ENCODE measurements at regions not wholly inside any gene's neighbourhood (a gene's known extent, or its start where the extent isn't known, plus 50 kb on each side); places are given as distances from the start of the nearest gene placed in this dataset.

GRCh38 chr6:104537180-104537579, 322.5 kb downstream of the HACE1 start:
- Histone ChIP-seq H3K9me1 (ENCODE audit: control insufficient read depth, insufficient read depth, low read length) (no peaks in the 10 kb centered on the region), H3K4me1 (replicated peaks in 1 of 2; ENCODE audit: control insufficient read depth in 2 of 2, insufficient read depth in 2 of 2, low read length in 2 of 2) (no peaks in the 10 kb centered on the region), H3K9me3 (replicated peaks; ENCODE audit: control insufficient read depth, insufficient read depth, low read depth, low read length) (no peaks in the 10 kb centered on the region), H3K79me2 (ENCODE audit: control insufficient read depth, insufficient read depth, low read length) (no peaks in the 10 kb centered on the region), H3K4me2 (ENCODE audit: insufficient read depth, low read length) (no peak overlapping the region), H3K27ac (ENCODE audit: extremely low read depth, low read depth, low read length) (no peak overlapping the region), H4K20me1 (replicated peaks; ENCODE audit: control insufficient read depth, insufficient read depth, low read length) (no peaks in the 10 kb centered on the region), H2AFZ (ENCODE audit: low read depth, low read length) (no peak overlapping the region), H3K36me3 (ENCODE audit: control insufficient read depth, insufficient read depth, low read length) (no peaks in the 10 kb centered on the region), H3K27me3 (ENCODE audit: control insufficient read depth in 2 of 2, insufficient read depth in 2 of 2, low read length in 2 of 2) (no peaks in the 10 kb centered on the region; a peak in 1 of 5 replicates), H3K4me3 (no peak overlapping the region), H3K9ac (ENCODE audit: insufficient read depth in 1 of 2, low read depth in 2 of 2, low read length in 2 of 2) (no peak overlapping the region)
- DNase-seq (ENCODE audit: extremely low read depth in 1 of 4, low spot score in 3 of 4) (no peak), FAIRE-seq (no peak), ATAC-seq (no peak)
- ChIA-PET POLR2A (no interaction called here), CTCF (ENCODE audit: low intra/inter-chr PET ratio) (interaction anchor here (1.4 kb wide), 1 partner anchor 12 kb away, joined by 3 read pairs; no protein-coding TSS in a partner anchor)
- in situ Hi-C loops (cut with MboI) = no loop called here
- 0% methylated on average over 1 of the region's 1 CpG for WGBS (ENCODE audit: insufficient coverage, low coverage, missing lambda C conversion rate)
- intact Hi-C loops (cut with micrococcal nuclease) = no loop called here
- BruUV-seq (replicated peaks) = no TSS peak
- TF ChIP-seq BRF2 (IDR thresholded peaks at IDR 0.05; ENCODE audit: borderline replicate concordance, insufficient read depth, insufficient read length) (no peak), ATF3 (IDR thresholded peaks at IDR 0.05) (no peak), ATF3 (CRISPR knock-in tag; conservative IDR thresholded peaks at IDR 0.05) (no peak), TBP (optimal IDR thresholded peaks at IDR 0.05; ENCODE audit: low read depth, low read length) (no peak), NR4A1 (CRISPR knock-in tag; IDR thresholded peaks at IDR 0.05) (no peak), NR4A1 (tag; IDR thresholded peaks at IDR 0.05) (no peak), KLF10 (CRISPR knock-in tag; IDR thresholded peaks at IDR 0.05) (no peak), ZKSCAN1 (IDR thresholded peaks at IDR 0.05; ENCODE audit: low read depth, low read length) (no peak), STAG1 (CRISPR knock-in tag; IDR thresholded peaks at IDR 0.05; ENCODE audit: borderline replicate concordance) (no peak), GTF2A2 (tag; IDR thresholded peaks at IDR 0.05) (no peak), NFE2 (IDR thresholded peaks at IDR 0.05; ENCODE audit: low read depth) (no peak), PHF21A (IDR thresholded peaks at IDR 0.05; ENCODE audit: borderline replicate concordance, low read depth) (no peak)
- TF ChIP-seq, protein P1, sequence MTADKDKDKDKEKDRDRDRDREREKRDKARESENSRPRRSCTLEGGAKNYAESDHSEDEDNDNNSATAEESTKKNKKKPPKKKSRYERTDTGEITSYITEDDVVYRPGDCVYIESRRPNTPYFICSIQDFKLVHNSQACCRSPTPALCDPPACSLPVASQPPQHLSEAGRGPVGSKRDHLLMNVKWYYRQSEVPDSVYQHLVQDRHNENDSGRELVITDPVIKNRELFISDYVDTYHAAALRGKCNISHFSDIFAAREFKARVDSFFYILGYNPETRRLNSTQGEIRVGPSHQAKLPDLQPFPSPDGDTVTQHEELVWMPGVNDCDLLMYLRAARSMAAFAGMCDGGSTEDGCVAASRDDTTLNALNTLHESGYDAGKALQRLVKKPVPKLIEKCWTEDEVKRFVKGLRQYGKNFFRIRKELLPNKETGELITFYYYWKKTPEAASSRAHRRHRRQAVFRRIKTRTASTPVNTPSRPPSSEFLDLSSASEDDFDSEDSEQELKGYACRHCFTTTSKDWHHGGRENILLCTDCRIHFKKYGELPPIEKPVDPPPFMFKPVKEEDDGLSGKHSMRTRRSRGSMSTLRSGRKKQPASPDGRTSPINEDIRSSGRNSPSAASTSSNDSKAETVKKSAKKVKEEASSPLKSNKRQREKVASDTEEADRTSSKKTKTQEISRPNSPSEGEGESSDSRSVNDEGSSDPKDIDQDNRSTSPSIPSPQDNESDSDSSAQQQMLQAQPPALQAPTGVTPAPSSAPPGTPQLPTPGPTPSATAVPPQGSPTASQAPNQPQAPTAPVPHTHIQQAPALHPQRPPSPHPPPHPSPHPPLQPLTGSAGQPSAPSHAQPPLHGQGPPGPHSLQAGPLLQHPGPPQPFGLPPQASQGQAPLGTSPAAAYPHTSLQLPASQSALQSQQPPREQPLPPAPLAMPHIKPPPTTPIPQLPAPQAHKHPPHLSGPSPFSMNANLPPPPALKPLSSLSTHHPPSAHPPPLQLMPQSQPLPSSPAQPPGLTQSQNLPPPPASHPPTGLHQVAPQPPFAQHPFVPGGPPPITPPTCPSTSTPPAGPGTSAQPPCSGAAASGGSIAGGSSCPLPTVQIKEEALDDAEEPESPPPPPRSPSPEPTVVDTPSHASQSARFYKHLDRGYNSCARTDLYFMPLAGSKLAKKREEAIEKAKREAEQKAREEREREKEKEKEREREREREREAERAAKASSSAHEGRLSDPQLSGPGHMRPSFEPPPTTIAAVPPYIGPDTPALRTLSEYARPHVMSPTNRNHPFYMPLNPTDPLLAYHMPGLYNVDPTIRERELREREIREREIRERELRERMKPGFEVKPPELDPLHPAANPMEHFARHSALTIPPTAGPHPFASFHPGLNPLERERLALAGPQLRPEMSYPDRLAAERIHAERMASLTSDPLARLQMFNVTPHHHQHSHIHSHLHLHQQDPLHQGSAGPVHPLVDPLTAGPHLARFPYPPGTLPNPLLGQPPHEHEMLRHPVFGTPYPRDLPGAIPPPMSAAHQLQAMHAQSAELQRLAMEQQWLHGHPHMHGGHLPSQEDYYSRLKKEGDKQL (CRISPR knock-in tag; IDR thresholded peaks at IDR 0.05; ENCODE audit: borderline replicate concordance) = no peak
- TF ChIP-seq, protein P2, sequence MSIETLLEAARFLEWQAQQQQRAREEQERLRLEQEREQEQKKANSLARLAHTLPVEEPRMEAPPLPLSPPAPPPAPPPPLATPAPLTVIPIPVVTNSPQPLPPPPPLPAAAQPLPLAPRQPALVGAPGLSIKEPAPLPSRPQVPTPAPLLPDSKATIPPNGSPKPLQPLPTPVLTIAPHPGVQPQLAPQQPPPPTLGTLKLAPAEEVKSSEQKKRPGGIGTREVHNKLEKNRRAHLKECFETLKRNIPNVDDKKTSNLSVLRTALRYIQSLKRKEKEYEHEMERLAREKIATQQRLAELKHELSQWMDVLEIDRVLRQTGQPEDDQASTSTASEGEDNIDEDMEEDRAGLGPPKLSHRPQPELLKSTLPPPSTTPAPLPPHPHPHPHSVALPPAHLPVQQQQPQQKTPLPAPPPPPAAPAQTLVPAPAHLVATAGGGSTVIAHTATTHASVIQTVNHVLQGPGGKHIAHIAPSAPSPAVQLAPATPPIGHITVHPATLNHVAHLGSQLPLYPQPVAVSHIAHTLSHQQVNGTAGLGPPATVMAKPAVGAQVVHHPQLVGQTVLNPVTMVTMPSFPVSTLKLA (conservative IDR thresholded peaks at IDR 0.05) = no peak
- TF ChIP-seq, protein P3, sequence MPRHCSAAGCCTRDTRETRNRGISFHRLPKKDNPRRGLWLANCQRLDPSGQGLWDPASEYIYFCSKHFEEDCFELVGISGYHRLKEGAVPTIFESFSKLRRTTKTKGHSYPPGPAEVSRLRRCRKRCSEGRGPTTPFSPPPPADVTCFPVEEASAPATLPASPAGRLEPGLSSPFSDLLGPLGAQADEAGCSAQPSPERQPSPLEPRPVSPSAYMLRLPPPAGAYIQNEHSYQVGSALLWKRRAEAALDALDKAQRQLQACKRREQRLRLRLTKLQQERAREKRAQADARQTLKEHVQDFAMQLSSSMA (CRISPR knock-in tag; IDR thresholded peaks at IDR 0.05) = no peak
